GM19468 (cell line): ENCODE measurements at regions not wholly inside any gene's neighbourhood (a gene's known extent, or its start where the extent isn't known, plus 50 kb on each side); places are given as distances from the start of the nearest gene placed in this dataset.

Experiments used
- ATAC-seq: cut with Tn5 transposase; IDR thresholded peaks from one replicate; pipeline ENCODE4 v1.9.1; 2021; ENCODE audit warnings: mild to moderate bottlenecking, moderate library complexity, moderate number of reproducible peaks; ENCODE audit not compliant: unreplicated experiment; ENCODE audit errors: extremely low read depth

DNA sequence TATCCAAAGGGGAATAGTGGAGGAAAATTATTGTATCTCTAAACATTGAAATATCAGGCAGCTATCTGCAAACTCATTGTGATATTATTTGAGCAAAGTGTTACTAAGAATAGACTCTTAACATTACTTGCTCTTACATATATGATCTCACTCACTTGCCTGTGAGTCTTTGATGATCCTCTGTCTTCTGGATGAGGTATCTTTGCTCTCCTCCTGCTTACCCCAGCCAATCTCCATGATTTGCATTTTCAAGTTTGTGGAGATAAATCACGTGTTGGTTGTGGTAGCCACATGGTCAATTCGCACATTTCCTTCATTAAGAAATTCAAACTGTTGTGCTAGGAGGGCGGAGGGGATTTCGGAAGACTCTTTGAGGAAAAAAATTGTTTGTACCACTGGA lies 169.9 kb upstream of the S100G start:
- no peak for ATAC-seq

- ATAC-seq, result no peak
These were observed 165.6 kb upstream of the S100G start for GRCh38 chrX:16484338-16484737.

GRCh38 chrX:16487620-16488385 lies 162.2 kb upstream of the S100G start:
- no peak for ATAC-seq

DNA sequence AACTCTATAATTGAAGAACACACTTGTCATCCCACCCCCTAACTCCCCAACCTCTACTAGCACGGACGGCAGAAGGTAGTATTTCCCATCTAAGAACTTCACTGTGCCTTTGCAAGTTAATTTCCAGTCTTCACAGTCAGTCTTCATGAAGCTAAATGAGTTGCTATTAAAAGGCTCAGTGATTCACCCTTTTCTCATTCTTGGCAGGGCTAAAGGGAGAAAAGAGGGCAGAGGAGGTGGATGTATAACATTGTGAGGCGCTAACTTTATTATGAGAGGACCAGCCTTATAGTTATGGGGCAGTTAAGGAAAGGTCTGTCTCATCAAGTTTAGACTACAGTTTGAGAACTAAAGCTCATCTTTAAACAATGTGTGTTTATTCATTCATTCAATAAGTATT lies 161.0 kb upstream of the S100G start:
- no peak for ATAC-seq

GRCh38 chrX:16491461-16491860 lies 158.5 kb upstream of the S100G start:
- ATAC-seq, result no peak

DNA sequence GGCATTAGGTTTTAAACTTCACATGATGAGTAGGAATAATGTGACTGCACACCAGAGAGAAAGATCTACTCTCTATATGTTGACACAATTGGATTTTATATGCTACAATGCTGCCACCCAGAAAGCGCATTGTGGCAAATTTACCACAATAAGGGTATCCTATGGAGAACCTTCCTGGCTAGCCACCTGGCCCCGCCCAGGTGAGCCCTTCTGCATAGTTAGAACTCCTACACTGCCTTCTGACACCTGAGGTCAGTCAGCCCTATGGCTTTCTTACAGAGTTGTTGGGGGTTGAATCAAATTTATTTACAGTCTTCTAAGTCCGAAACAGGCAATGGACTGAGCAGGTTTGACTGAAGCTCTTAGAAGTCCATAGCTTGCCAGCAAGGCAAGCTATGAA lies 153.8 kb upstream of the S100G start:
- no peak for ATAC-seq

GRCh38 chrX:16511796-16512776 lies 137.9 kb upstream of the S100G start:
- ATAC-seq, result no peak

- ATAC-seq, result no peak
These were observed 133.6 kb upstream of the S100G start for GRCh38 chrX:16516232-16516876.

DNA sequence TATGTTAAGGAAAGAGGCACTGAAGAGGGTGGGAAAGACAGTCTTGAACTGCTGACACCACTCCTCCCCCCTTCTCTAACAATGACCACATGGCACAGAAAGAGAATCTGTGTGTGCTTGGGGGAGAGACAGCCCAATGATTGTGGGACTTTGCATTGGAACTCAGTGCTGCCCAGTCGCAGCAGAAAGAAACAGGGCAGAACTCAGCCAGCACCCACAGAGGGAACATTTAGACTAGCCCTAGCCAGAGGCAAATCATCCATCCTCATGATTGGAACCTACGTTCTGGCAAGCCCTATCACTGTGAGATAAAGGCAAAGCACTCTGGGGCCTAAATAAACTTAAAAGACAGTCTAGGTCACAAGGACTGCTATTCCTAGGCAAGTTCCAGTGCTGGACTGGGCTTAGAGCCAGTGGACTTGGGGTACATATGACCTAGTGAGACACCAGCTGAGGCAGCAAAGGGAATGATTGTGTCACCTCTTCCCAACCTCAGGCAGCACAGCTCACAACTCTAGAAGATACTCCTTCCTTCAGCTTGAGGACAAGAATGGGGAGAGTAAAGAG lies 132.8 kb upstream of the S100G start:
- no peak for ATAC-seq

DNA sequence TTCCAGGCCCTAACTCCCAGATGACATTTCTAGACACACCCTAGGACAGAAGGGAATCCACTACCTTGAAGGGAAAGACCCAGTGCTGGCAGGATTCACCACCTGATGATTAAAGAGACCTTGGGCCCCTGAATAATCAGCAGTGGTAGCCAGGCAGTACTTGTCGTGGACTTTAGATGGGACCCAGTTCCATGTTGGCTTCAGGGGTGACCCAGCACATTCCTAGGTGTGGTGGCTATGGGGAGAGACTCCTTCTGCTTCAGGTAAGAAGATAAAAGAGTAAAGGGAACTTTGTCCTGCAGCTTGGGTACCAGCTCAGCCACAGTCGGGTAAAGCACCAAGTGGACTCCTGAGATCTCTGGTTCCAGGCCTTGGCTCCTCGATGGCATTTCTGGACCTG lies 131.8 kb upstream of the S100G start:
- no peak for ATAC-seq

- ATAC-seq, result no peak
These were observed 125.6 kb upstream of the S100G start for GRCh38 chrX:16524316-16524715.

DNA sequence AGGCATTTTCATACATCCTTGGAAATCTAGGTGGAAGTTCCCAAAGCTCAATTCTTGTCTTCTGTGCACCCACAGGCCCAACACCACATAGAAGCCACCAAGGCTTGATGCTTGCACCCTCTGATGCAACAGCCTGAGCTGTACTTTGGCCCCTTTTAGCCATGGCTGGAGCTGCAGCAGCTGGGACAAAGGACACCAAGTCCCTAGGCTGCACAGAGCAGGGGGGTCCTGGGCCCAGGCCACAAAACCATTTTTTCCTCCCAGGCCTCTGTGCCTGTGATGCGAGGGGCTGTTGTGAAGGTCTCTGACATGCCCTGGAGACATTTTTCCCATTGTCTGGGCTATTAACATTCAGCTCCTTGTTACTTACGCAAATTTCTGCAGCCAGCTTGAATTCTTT lies 124.0 kb upstream of the S100G start:
- no peak for ATAC-seq

GRCh38 chrX:16528620-16529019 lies 121.3 kb upstream of the S100G start:
- ATAC-seq, result no peak
